H9 (cell line): ENCODE measurements at regions not wholly inside any gene's neighbourhood (a gene's known extent, or its start where the extent isn't known, plus 50 kb on each side); places are given as distances from the start of the nearest gene placed in this dataset.

Experiments used
- DNase-seq: peaks from one replicate; pipeline ENCODE4 v3.0.0-alpha.2; 2017
- H2AFZ ChIP-seq: one replicate; pipeline ENCODE4 v1.6.1; 2013; ENCODE audit warnings: mild to moderate bottlenecking, low read length, control low read depth, moderate library complexity
- H2AK5ac ChIP-seq: 2 replicates; pipeline ENCODE4 v1.6.1; 2013; ENCODE audit warnings: low read length, control low read depth, mixed read lengths; ENCODE audit not compliant: insufficient read length
- H2BK120ac ChIP-seq: one replicate; pipeline ENCODE4 v1.6.1; 2013; ENCODE audit warnings: low read depth, mild to moderate bottlenecking, low read length, control low read depth, inconsistent platforms; ENCODE audit not compliant: poor library complexity, severe bottlenecking
- H2BK12ac ChIP-seq: 2 replicates; pipeline ENCODE4 v1.6.1; 2013; ENCODE audit warnings: low read length, control low read depth, mixed read lengths, low read depth; ENCODE audit not compliant: insufficient read length
- H2BK15ac ChIP-seq: 2 replicates; pipeline ENCODE4 v1.6.1; 2013; ENCODE audit warnings: low read depth, low read length, control low read depth
- H2BK20ac ChIP-seq: one replicate; pipeline ENCODE4 v1.6.1; 2013; ENCODE audit warnings: low read depth, mild to moderate bottlenecking, low read length, control low read depth, inconsistent platforms; ENCODE audit not compliant: poor library complexity, severe bottlenecking
- H2BK5ac ChIP-seq: 2 replicates; pipeline ENCODE4 v1.6.1; 2013; ENCODE audit warnings: low read length, control low read depth, mixed read lengths; ENCODE audit not compliant: insufficient read length
- H3K14ac ChIP-seq: 2 replicates; pipeline ENCODE4 v1.6.1; 2013; ENCODE audit warnings: low read length, control low read depth; ENCODE audit not compliant: insufficient read depth
- H3K18ac ChIP-seq: 2 replicates; pipeline ENCODE4 v1.6.1; 2013; ENCODE audit warnings: low read depth, mild to moderate bottlenecking, mixed read lengths, low read length, control low read depth; ENCODE audit not compliant: insufficient read length
- H3K23ac ChIP-seq: 2 replicates; pipeline ENCODE4 v1.6.1; 2013; ENCODE audit warnings: low read length, control low read depth, mixed read lengths, low read depth; ENCODE audit not compliant: insufficient read length
- H3K23me2 ChIP-seq: 2 replicates; pipeline ENCODE4 v1.6.1; 2013; ENCODE audit warnings: low read depth, mild to moderate bottlenecking, mixed read lengths, low read length, control low read depth; ENCODE audit not compliant: insufficient read length, poor library complexity, severe bottlenecking
- H3K27ac ChIP-seq: 2 replicates; pipeline ENCODE4 v1.5.1; 2013; ENCODE audit warnings: low read length, control low read depth, mixed read lengths, low read depth; ENCODE audit not compliant: insufficient read length
- H3K27me3 ChIP-seq: 2 replicates; pipeline ENCODE4 v1.6.1; 2013; ENCODE audit warnings: low read length, control low read depth, inconsistent platforms; ENCODE audit not compliant: insufficient read depth
- H3K4ac ChIP-seq: 2 replicates; pipeline ENCODE4 v1.6.1; 2013; ENCODE audit warnings: low read depth, mild to moderate bottlenecking, control low read depth, inconsistent platforms, low read length, moderate library complexity
- H3K4me1 ChIP-seq: 2 replicates; pipeline ENCODE4 v1.6.1; 2013; ENCODE audit warnings: low read length, control low read depth, inconsistent platforms; ENCODE audit not compliant: insufficient read depth
- H3K4me2 ChIP-seq: 2 replicates; pipeline ENCODE4 v1.6.1; 2013; ENCODE audit warnings: low read length, control low read depth, mixed read lengths; ENCODE audit not compliant: insufficient read length, insufficient read depth
- H3K56ac ChIP-seq: 2 replicates; pipeline ENCODE4 v1.6.1; 2013; ENCODE audit warnings: low read depth, mild to moderate bottlenecking, mixed read lengths, low read length, control low read depth; ENCODE audit not compliant: insufficient read length
- H3K79me1 ChIP-seq: 2 replicates; pipeline ENCODE4 v1.6.1; 2013; ENCODE audit warnings: low read depth, mild to moderate bottlenecking, moderate library complexity, low read length, control low read depth, inconsistent platforms; ENCODE audit not compliant: insufficient read depth, poor library complexity, severe bottlenecking
- H3K79me2 ChIP-seq: 2 replicates; pipeline ENCODE4 v1.6.1; 2013; ENCODE audit warnings: low read length, control low read depth, inconsistent platforms; ENCODE audit not compliant: insufficient read depth
- H3K9ac ChIP-seq: 2 replicates; pipeline ENCODE4 v1.6.1; 2013; ENCODE audit warnings: low read length, control low read depth, mixed read lengths; ENCODE audit not compliant: insufficient read length; ENCODE audit errors: extremely low read depth
- H3K9me3 ChIP-seq: one replicate; pipeline ENCODE4 v1.6.1; 2013; ENCODE audit warnings: low read depth, low read length, inconsistent platforms; ENCODE audit not compliant: control insufficient read depth
- H3T11ph ChIP-seq: one replicate; pipeline ENCODE4 v1.6.1; 2013; ENCODE audit warnings: mild to moderate bottlenecking, low read length, control low read depth, inconsistent platforms
- H4K20me1 ChIP-seq: one replicate; pipeline ENCODE4 v1.6.1; 2013; ENCODE audit not compliant: control insufficient read depth, insufficient read length, insufficient read depth
- H4K5ac ChIP-seq: 2 replicates; pipeline ENCODE4 v1.6.1; 2013; ENCODE audit warnings: low read depth, mild to moderate bottlenecking, mixed read lengths, low read length, control low read depth; ENCODE audit not compliant: insufficient read length
- H4K8ac ChIP-seq: replicated peaks from 2 replicates; pipeline ENCODE4 v1.6.1; 2013; ENCODE audit warnings: low read length, control low read depth, mixed read lengths, low read depth; ENCODE audit not compliant: insufficient read length
- H4K91ac ChIP-seq: 2 replicates; pipeline ENCODE4 v1.6.1; 2013; ENCODE audit warnings: low read depth, mild to moderate bottlenecking, moderate library complexity, mixed read lengths, low read length, control low read depth; ENCODE audit not compliant: insufficient read length
- H3K27ac Mint-ChIP-seq, 3 experiments: 2 replicates in 2 of 3; 3 replicates in 1 of 3; pipeline ENCODE4 v1.8.0; 2020 to 2021; ENCODE audit warnings: mixed read lengths in 3 of 3, mild to moderate bottlenecking in 1 of 3, moderate library complexity in 1 of 3
- H3K27me3 Mint-ChIP-seq: 2 replicates; pipeline ENCODE4 v1.8.0; 2021; ENCODE audit warnings: low read depth, mild to moderate bottlenecking, moderate library complexity, mixed read lengths
- H3K36me3 Mint-ChIP-seq, 3 experiments: 2 replicates in 2 of 3; 3 replicates in 1 of 3; pipeline ENCODE4 v1.8.0; 2020 to 2021; ENCODE audit warnings: low read depth in 3 of 3, mixed read lengths in 3 of 3; ENCODE audit not compliant: insufficient read depth in 1 of 3
- H3K4me1 Mint-ChIP-seq, 2 experiments: 2 replicates each; pipeline ENCODE4 v1.8.0; 2020; ENCODE audit warnings: mixed read lengths in 2 of 2
- H3K4me3 Mint-ChIP-seq, 2 experiments: 2 replicates in 1 of 2; 3 replicates in 1 of 2; pipeline ENCODE4 v1.8.0; 2020 to 2021; ENCODE audit warnings: mild to moderate bottlenecking in 2 of 2, mixed read lengths in 2 of 2, moderate library complexity in 1 of 2
- H3K9me3 Mint-ChIP-seq, 2 experiments: 2 replicates in 1 of 2; 3 replicates in 1 of 2; pipeline ENCODE4 v1.8.0; 2020; ENCODE audit warnings: mild to moderate bottlenecking in 2 of 2, mixed read lengths in 2 of 2, moderate library complexity in 1 of 2
- CTCF ChIP-seq: fragments of 200-600 bp; sonication (generic); conservative IDR thresholded peaks from 3 replicates; pipeline ENCODE4 v1.8.0; 2021; ENCODE audit warnings: antibody characterized with exemption, mild to moderate bottlenecking
- WGBS: extraction: QIAGEN DNeasy Blood & Tissue Kit; methylation state at CpG from one replicate; pipeline ENCODE4 v1.1.7; 2013; ENCODE audit warnings: missing lambda C conversion rate, low lambda C conversion rate, mixed read lengths; ENCODE audit not compliant: insufficient read length; ENCODE audit errors: extremely low coverage; 5-methylcytosine and 5-hydroxymethylcytosine counted together

- Histone ChIP-seq H3K4me1 (no peaks in the 10 kb centered on the region), H2BK5ac (no peak overlapping the region), H3K4ac (no peak overlapping the region), H3K79me1 (no peaks in the 10 kb centered on the region), H2BK12ac (no peak overlapping the region), H3K27ac (no peak overlapping the region), H4K20me1 (no peaks in the 10 kb centered on the region), H3K23ac (no peak overlapping the region), H3K9ac (no peak overlapping the region), H3K14ac (no peak overlapping the region), H3T11ph (no peak overlapping the region), H3K27me3 (no peaks in the 10 kb centered on the region), H4K8ac (no peak overlapping the region), H3K4me2 (no peak overlapping the region), H4K91ac (no peak overlapping the region), H2AFZ (no peak overlapping the region), H3K9me3 (no peaks in the 10 kb centered on the region), H2BK15ac (no peak overlapping the region), H4K5ac (no peak overlapping the region), H3K56ac (no peak overlapping the region), H3K23me2 (no peaks in the 10 kb centered on the region), H3K18ac (no peak overlapping the region), H2AK5ac (no peak overlapping the region), H2BK120ac (no peak overlapping the region), H3K79me2 (no peaks in the 10 kb centered on the region), H2BK20ac (no peak overlapping the region)
- H3K27ac Mint-ChIP-seq = no peak overlapping the region
- H3K27me3 Mint-ChIP-seq = no peaks in the 10 kb centered on the region
- TF ChIP-seq CTCF = no peak
- H3K4me1 Mint-ChIP-seq = peaks cover 3 to 4% of the 10 kb centered on the region in 2 experiments; a peak in 3 of 4 replicates
- WGBS = no CpG with 5 or more reads among the region's 4 CpGs
- peaks cover 0 to 4% (median 0%) of the 10 kb centered on the region in 3 experiments; a peak in 1 of 7 replicates for H3K36me3 Mint-ChIP-seq
- H3K4me3 Mint-ChIP-seq = no peak overlapping the region
- H3K9me3 Mint-ChIP-seq = peaks cover 0 to 4% of the 10 kb centered on the region in 2 experiments; a peak in 4 of 5 replicates
- no peak for DNase-seq
Measured at GRCh38 chr1:79519084-79519760, 512.7 kb upstream of the ADGRL4 start.
